IPS DF 4.7 (cell line): ENCODE measurements at regions not wholly inside any gene's neighbourhood (a gene's known extent, or its start where the extent isn't known, plus 50 kb on each side); places are given as distances from the start of the nearest gene placed in this dataset.
"Not testable (repeated sequence)": the region's sequence is repeated elsewhere in the genome, so short reads cannot be mapped to it uniquely, and the experiment has no call there.

Source experiments
- DNase-seq: peaks from one replicate; pipeline ENCODE4 v3.0.0-alpha.2; 2013; ENCODE audit warnings: low spot score; ENCODE audit errors: extremely low read depth

DNA sequence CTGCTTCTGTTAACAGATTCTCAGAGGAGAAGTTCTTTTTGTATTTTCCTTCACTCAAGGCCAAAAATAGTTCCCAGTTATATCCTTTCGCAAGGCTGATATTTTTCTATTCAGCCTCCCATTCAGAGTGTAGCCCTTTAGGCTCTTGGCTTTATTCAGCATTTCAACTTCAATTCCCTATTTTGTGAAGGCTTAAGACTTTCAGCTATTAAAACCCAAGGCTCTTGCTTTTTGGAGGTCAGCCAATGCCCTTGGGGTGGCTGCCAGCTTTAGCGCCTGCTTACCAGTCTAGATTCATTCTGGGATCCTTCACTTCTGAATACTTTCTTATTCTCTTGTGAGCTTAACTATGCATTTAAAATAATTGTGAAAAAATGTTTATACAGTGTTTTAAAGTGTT lies 57.3 kb upstream of the ADGRA3 start:
- no peak for DNase-seq

DNA sequence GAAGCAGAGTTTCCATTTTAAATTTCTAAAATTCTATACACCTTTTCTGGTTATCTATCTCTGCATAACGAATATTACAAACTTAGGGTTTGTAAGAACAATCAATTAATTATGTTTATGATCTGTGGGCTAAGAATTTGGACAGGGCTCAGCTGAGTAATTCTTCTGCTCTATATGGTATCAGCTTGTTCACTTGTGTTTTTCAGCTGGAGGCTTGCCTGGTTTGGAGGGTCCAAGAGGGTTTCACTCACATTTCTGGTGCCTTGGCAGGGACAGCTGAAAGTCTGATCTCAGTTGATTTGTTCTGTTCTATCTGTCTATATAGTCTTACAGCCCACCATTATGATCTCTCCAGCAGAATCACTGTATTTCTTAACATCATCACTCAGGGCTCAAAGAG lies 57.8 kb upstream of the ADGRA3 start:
- no peak for DNase-seq

DNA sequence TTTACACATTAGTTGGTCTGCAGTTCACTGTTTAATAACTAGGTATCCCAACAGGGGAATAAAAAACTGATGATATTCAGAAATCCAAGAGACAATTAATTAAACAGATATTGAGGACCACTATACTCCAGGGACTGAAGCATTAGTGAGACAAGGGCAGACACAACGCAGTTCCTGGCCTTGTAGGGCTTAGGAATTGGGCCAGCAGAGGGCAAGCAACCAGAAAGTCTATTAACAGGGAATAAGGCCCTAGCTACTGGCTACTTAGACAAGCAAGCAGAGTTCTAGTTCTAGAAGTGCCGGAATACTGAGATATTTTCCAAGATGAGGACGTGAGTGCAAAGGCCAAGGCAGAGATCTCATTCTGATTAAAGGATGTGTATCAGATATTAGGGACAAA lies 58.6 kb upstream of the ADGRA3 start:
- no peak for DNase-seq

DNA sequence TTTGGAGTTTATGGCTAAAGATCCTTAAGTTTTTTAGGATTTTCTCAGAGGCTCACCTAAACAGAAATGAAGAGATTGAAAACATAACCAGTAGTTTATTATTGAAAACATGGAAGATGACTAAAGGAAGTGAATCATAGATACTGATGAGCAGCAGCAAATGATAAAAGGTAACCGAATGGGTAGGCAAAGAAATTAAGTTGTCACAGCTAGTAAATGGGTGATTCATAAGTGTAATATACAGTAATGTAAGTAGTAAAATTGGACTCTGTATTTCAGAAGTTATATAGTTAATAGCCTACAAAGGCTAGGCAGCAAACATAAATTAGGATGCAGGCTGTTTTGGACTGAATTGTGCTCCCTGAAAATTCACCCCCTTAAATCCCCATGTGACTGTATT lies 59.0 kb upstream of the ADGRA3 start:
- DNase-seq = no peak

DNA sequence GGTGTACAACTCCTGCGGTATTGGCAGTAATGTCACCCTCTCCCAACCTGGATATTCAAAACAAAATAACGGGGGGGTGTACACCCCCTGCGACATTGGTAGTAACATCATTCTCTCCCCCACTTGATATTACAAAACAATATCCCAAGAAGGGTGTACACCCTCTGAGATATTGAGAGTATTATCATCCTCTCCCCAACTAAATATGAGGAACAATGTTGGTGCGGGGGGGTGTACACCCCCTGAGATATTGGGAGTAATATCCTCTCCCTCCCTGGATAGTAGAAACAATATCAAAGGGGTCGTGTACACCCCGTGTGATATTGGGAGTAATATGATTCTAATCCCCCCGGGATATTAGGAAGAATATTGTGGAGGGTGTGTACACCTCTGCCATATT lies 71.4 kb upstream of the ADGRA3 start:
- DNase-seq = no peak

DNA sequence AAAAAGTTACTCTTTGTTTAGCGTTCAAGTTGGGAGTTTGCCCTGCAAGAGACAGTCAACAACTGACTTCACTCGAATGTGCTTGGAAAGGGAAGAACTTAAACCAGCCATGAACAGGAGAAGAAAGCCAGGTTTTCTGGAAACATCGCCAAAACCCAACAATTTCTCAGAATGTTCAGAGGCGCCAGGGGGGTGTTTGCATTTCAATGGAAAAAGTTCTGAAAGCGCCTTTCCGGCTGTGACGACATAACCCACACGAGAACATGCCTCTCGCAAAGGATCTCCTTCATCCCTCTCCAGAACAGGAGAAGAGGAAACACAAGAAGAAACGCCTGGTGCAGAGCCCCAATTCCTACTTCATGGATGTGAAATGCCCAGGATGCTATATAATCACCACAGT lies 78.1 kb upstream of the ADGRA3 start:
- DNase-seq = no peak

DNA sequence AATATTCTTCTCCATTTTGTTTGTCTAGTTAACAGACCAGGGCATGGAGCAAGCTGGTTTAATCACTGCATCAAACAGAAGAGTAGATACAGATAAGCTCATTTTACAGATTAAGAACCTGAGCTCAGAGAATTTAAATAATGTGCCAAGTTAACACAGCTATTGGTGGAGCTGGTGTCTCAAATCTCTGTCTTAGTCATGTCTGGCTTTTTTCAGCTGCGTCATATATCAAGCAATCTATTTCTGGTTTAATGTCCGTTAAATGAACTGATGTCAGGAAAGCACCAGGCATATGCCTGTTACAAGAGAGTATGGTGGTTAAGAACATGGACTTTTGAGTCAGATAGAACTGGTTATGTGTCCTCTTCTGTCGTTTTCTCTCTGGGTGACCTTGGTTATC lies 79.8 kb upstream of the ADGRA3 start:
- no peak for DNase-seq

DNA sequence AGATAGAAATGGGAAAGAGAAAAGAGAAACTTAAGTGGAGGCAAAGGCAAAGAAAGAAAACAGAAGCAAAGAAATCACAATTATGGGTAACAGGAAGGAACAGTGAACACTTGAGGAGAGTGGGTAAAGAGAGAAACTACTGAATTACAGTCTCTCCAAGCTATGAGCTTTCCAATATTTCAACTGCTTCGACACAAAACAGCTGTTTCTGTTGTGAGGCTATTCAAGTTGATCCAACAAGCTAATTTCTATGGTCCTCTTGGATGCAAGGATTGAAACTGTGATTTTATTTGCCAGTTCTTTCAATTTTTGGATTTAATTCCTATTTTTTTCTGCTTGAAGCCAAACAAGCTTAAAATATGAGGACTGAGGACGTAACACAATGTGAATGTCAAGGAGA lies 80.5 kb upstream of the ADGRA3 start:
- DNase-seq = no peak

DNA sequence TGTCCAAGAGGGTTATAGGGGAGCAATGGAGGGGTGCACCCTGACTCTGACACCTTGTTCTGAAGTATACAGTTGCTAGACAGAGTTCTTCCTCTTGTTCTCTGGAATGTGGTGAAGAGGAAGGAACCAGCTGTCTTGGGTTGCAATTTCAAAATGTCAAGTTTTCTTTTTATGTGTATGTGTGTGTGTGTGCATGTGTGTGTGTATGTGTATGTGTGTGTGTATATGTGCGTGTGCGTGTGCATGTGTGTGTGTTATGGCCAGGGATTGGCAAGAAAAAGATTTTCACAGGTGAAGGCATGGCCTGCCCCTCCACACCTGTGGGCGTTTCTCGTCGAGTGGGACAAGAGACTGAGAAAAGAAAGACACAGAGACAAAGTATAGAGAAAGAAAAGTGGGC lies 81.6 kb upstream of the ADGRA3 start:
- no peak for DNase-seq

DNA sequence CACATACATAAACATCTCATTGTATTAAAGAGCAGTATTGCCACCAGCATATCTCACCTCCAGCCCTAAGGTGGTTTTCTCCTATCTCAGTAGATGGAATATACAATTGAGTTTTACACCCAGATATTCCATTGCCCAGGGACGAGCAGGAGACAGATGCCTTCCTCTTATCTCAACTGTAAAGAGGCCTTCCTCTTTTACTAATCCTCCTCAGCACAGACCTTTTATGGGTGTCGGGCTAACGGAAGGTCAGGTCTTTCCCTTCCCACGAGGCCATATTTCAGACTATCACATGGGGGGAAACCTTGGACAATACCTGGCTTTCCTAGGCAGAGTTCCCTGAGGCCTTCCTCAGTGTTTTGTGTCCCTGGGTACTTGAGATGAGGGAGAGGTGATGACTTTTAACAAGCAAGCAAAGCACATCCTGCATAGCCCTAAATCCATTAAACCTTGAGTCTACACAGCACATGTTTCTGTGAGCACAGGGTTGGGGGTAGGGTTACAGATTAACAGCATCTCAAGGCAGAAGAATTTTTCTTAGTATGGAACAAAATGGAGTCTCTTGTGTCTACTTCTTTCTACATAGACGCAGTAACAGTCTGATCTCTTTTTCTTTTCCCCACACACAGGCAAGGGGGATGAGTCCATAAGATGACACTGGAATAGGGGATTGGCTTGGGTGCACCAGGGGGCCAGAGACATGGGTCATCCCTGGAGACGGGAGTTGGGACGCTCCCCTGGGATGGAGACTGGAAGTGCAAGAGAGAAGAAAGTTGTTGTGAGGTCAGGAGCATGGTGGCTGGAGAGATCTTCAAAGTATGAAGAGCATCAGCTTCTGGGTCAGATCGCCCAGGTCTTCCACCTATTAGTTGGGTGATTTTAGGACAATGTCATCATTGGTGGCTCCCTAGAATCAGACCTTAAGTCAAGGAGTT lies 82.5 kb upstream of the ADGRA3 start:
- not testable (repeated sequence) for DNase-seq

DNA sequence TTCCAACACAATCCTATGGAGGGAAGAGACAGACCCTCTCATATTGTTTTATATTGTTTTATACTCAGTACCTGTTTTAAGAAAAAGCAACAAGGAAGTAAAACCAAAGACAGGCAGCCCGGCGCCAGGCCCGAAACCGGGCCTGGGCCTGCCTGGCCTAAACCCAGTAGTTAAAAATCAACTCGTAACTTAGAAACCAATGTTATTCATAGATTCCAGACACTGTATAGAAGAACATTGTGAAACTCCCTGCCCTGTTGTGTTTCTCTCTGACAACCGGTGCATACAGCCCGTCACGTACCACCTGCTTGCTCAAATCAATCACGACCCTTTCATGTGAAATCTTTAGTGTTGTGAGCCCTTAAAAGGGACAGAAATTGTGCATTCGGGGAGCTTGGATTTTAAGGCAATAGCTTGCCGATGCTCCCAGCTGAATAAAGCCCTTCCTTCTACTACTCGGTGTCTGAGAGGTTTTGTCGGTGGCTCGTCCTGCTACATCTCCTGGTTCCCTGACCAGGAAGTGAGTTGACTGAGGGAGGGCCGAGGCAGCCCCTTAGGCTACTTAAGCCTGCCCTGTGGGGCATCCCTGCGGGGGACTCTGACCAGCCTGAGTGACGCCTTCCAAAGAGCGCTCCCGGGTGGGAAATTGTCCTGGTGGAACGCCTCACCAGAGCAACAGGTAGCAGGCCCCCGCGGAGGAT lies 83.5 kb upstream of the ADGRA3 start:
- DNase-seq = not testable (repeated sequence)

DNA sequence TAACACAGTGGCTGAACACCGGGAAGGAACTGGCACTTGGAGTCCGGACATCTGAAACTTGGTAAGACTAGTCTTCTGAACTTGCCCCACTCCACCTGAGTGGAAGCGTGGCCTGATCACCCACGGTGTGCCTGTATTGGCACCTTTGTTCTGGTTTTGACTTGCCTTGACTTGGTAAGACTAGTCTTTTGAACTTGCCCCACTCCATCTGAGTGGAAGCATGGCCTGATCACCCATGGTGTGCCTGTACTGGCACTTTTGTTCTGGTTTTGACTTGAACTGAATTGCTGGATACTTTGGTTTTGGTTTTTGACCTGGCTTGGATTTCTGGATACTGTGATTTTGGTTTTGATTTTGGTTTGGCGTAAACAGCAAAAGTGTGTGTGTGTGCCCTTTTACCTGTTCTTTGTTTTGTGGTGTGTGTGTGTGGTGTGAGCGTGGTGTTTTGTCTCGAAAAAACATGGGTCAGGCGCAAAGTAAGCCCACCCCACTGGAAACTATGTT lies 84.1 kb upstream of the ADGRA3 start:
- not testable (repeated sequence) for DNase-seq

DNA sequence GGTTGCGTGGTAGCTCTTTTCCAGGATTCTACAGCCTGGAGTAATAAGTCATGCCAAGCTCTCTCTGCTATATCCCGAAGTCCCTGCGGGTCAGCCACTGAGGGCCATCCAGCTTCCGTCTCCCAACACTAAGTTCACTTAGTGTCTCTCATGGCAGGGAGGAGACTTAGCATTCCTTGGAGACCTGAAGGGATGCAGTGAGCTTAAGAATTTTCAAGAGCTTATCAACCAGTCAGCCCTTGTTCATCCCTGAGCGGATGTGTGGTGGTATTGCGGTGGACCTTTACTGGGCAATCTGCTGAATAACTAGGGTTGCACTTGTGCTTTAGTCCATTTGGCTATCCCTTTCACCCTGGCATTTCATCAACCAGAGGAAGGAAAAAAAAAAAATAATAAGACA lies 85.8 kb upstream of the ADGRA3 start:
- DNase-seq = not testable (repeated sequence)

DNA sequence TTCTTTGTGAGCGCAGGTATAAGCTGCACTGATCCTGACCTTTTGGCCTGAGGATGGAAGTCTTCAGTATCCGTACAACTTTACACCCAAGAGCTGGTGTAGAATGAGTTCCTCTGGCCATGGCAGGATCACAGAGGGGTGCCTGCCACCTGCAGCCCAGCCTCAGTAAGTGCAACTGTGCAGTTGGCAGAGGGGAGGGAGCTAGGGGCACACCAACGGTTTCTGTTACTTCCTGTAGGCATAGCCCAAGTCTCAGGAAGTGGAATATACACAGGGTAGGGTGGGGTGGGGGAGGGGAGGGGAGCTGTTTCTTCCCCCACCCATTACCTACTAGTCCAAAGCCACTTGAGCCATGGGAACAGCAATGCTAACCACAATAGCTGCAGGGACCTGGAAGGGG lies 85.4 kb upstream of the GBA3 start:
- DNase-seq = no peak

DNA sequence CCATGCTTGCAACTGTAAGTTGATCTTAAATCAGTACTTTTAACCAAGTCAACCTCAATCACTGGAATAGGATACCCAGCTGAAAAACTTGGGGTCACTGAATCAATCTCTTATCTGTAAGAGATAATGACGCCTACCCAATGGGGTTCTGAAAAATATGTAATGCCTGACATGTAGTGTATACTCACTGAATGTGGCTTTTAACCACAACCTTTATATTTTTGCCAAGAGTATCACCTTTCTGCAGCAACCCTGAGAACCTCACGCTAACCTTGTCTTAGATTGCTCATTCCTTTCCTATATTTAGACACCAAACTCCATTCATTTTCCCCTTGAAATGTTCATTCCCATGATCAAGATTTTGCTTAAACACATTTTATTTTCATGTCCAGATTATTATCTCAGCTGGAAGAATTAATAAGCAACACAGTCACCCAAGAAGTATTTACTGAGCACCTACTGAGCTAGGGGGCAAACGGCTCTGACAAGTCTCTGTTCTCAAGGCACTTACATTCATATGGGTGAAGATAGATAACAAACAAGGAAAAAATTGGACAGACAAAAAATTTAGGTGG lies 82.7 kb upstream of the GBA3 start:
- not testable (repeated sequence) for DNase-seq

DNA sequence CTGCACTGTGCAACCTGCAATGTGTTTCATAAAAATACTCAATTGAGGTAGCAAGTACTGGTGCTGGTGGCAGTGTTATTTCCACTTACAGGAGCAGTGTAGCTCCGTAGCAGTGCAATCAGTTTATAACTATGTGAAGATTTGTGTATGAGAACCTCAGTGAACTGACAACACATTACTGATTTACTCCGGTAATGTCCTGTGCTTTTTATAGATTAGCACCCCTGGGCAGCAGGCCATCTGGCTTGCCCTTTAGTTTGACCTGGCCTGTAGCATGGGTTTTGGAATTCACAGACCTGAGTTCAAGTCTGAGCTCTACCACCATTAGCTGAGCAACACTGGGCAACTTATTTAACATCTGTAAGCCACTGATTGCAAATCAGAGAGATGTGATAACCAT lies 78.6 kb upstream of the GBA3 start:
- no peak for DNase-seq

DNA sequence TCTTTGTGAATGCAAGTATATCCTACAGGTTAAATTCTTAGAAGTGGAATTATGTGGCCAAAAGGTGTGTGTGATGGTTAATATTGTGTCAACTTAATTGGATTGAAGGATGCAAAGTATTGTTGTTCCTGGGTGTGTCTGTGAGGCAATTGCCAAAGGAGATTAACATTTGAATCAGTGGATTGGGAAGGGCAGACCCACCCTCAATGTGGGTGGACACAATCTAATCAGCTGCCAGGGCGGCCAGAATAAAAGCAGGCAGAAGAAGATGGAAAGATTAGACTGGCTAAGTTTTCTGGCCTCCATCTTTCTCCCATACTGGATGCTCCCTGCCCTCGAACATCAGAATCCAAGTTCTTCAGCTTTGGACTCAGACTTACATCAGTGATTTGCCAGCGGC lies 76.2 kb upstream of the GBA3 start:
- DNase-seq = no peak

DNA sequence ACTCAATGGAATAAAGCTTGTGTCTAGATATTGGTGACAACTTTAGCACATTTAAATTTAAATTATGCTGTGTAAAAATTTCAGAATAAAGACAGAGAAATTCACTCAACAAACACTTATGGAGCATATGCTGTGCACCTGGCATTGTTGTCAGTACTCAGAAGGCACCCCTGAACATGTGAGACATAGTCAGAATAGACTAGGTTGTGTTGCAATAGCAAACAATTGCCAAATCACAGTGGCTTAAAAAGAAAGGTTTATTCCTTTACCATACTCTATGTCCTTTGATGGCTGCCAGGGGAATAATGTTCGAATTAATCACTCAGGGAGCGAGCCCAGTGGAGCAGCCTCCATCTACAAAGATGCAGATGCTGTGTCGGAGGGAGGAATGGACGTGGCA lies 72.6 kb upstream of the GBA3 start:
- not testable (repeated sequence) for DNase-seq

DNA sequence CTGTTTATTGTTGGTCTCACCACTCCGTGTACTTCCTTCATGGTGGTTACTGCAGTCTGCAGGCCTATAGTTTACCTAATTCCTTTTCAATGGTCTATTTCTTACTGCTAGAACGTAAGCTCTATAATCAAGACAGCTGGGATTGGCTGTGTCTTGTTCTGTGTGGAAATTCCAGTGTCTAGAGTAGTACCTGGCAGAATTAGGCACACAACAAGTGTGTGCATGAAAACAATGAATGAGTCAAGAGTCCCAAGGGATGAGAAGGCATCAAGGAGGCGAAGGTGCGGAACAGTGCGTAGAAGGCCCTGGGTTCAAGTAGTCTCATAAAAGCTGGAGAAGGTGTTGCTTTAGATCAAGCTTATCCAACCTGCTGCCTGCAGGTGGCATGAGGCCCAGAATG lies 70.8 kb upstream of the GBA3 start:
- not testable (repeated sequence) for DNase-seq

DNA sequence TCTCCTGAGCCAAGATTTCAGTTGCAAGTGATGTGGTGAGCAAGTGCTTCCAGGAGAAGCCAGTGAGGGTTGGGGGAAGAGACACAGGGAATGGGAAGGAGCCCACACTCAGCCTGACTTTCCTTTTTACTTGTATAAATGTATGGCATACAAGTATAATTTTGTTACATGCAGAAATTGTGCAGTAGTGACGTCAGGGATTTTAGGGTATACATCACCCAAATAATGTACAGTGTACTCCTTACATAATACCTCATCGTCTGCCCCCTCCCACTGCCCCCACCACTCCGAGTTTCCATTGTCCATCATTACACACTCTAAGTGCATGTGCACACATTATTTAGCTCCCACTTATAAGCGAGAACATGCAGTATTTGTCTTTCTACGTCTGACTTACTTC lies 68.7 kb upstream of the GBA3 start:
- DNase-seq = not testable (repeated sequence)

DNA sequence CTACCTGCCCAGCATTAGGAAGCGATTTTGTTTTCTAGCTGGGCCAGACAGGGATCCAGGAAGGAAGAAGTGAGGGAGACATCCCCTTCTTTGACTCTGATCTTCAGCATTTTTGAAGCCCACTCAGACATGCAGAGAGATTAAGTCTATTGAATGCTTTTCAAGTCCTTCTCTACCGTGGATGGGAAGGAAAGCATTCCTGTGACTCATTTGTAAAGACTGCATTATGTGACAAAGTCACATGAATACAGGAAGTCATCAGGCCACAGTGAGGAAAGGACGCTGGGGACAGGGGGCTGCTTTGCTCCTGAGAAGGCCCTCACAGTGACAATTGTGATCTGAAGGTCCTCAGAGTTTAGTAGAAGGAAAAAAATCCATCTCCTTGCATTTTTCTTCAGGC lies 67.4 kb upstream of the GBA3 start:
- DNase-seq = peak; percentile 25

DNA sequence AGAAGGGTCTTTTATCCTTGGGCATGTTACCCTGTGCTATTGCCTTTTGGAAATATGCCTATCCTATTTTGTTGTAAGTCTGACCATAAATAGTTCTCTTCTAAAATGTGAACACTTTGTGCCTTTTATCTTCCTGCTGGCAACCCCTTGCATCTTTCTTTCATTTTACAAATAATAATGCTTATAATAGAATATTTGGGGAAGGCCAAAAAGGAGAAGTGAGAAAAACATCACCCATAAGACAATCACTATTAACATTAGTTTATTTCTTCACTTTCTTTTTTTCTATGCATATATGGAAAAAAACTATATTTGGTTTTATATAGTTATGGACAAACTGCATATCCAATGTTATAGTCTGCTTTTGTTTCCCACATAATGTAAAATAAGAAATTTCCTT lies 64.9 kb upstream of the GBA3 start:
- not testable (repeated sequence) for DNase-seq
